Fibroblast of lung (primary cell): ENCODE measurements at regions not wholly inside any gene's neighbourhood (a gene's known extent, or its start where the extent isn't known, plus 50 kb on each side); places are given as distances from the start of the nearest gene placed in this dataset.

ENCODE experiments used
- DNase-seq, 2 donors: peaks; one replicate each; pipeline versions ENCODE4 v3.0.0 to v3.0.0-alpha.2; 2010; ENCODE audit warnings: low read depth in 2 of 2
- H2AFZ ChIP-seq: 2 replicates; pipeline ENCODE4 v1.5.1; 2012; ENCODE audit warnings: low read length, control low read depth, inconsistent platforms
- H3K27ac ChIP-seq: 2 replicates; pipeline ENCODE4 v1.5.1; 2011; ENCODE audit warnings: low read length, control low read depth; ENCODE audit not compliant: insufficient read depth
- H3K27me3 ChIP-seq: 2 replicates; pipeline ENCODE4 v1.5.1; 2011; ENCODE audit warnings: mild to moderate bottlenecking, low read length; ENCODE audit not compliant: control insufficient read depth, insufficient read depth
- H3K36me3 ChIP-seq: 2 replicates; pipeline ENCODE4 v1.5.1; 2011; ENCODE audit warnings: low read length; ENCODE audit not compliant: control insufficient read depth, insufficient read depth
- H3K4me1 ChIP-seq: 2 replicates; pipeline ENCODE4 v1.5.1; 2011; ENCODE audit warnings: low read length; ENCODE audit not compliant: control insufficient read depth, insufficient read depth; ENCODE audit errors: extremely low read depth
- H3K4me2 ChIP-seq: 2 replicates; pipeline ENCODE4 v1.5.1; 2011; ENCODE audit warnings: low read length, control low read depth; ENCODE audit not compliant: insufficient read depth; ENCODE audit errors: extremely low read depth
- H3K4me3 ChIP-seq, 4 experiments: fragments of 200-600 bp in 1 of 4; sonication (generic) in 1 of 4; replicated peaks in 1 of 4; 2 replicates each; pipeline ENCODE4 v1.5.1; 2011 to 2016; ENCODE audit warnings: low read length in 4 of 4, low read depth in 3 of 4, mild to moderate bottlenecking in 3 of 4, control low read depth in 2 of 4, inconsistent platforms in 1 of 4, mixed read lengths in 1 of 4; ENCODE audit not compliant: insufficient read depth in 1 of 4; ENCODE audit errors: control extremely low read depth in 1 of 4
- H3K79me2 ChIP-seq: 2 replicates; pipeline ENCODE4 v1.5.1; 2012; ENCODE audit warnings: mild to moderate bottlenecking, low read length, inconsistent platforms; ENCODE audit not compliant: control insufficient read depth, insufficient read depth
- H3K9ac ChIP-seq: 2 replicates; pipeline ENCODE4 v1.5.1; 2011; ENCODE audit warnings: mild to moderate bottlenecking, low read length, control low read depth; ENCODE audit not compliant: insufficient read depth
- H3K9me3 ChIP-seq: 2 replicates; pipeline ENCODE4 v1.5.1; 2012; ENCODE audit warnings: low read depth, low read length; ENCODE audit not compliant: control insufficient read depth, insufficient read depth
- H4K20me1 ChIP-seq: 2 replicates; pipeline ENCODE4 v1.5.1; 2011; ENCODE audit warnings: low read length; ENCODE audit not compliant: control insufficient read depth, insufficient read depth; ENCODE audit errors: extremely low read depth
- EZH2 ChIP-seq: IDR thresholded peaks from 2 replicates; pipeline ENCODE4 v1.5.1; 2012; ENCODE audit warnings: low read length, control low read depth, mild to moderate bottlenecking; ENCODE audit errors: missing control alignments
- TF ChIP-seq, protein P1 (sequence below), 2 donors: IDR thresholded peaks in 1 of 2; conservative IDR thresholded peaks in 1 of 2; 1 replicate in 1 of 2; 2 replicates in 1 of 2; pipeline ENCODE4 v1.5.1; 2011 to 2012; ENCODE audit warnings: low read length in 2 of 2, control low read depth in 1 of 2, inconsistent platforms in 1 of 2, low read depth in 1 of 2, mild to moderate bottlenecking in 1 of 2

DNA sequence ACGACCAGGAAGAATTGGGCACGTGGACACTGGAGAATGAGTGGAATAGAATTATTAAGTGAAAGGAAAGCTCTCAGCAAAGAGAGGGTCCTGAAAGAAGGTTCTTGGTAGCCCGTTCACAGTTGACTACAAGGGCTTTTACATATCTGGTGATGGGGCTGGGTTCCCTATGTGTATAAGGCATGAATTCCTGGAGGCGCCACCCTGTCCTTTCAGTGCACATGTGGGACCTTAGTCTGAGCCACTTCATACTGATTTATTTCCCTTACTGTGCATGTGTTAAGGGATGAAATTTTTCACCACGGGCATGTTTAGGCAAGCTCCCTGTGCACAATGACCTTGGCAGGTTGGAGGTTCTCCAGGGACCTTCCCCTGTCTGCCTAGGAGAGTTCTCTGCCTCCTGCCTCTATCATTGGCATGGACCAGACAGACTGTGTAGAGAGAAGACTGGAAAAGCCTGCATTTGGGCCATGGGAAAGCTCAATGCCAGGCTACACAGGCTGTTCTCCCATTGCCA, 145.9 kb upstream of the ITGB1 start:
- Histone ChIP-seq H3K27me3 (no peaks in the 10 kb centered on the region), H3K36me3 (no peaks in the 10 kb centered on the region), H4K20me1 (no peaks in the 10 kb centered on the region), H3K4me2 (no peak overlapping the region), H3K4me3 (no peak overlapping the region), H2AFZ (no peak overlapping the region), H3K79me2 (no peaks in the 10 kb centered on the region), H3K9me3 (no peaks in the 10 kb centered on the region), H3K4me1 (no peaks in the 10 kb centered on the region), H3K9ac (no peak overlapping the region), H3K27ac (no peak overlapping the region)
- DNase-seq: no peak
- TF ChIP-seq, protein P1, sequence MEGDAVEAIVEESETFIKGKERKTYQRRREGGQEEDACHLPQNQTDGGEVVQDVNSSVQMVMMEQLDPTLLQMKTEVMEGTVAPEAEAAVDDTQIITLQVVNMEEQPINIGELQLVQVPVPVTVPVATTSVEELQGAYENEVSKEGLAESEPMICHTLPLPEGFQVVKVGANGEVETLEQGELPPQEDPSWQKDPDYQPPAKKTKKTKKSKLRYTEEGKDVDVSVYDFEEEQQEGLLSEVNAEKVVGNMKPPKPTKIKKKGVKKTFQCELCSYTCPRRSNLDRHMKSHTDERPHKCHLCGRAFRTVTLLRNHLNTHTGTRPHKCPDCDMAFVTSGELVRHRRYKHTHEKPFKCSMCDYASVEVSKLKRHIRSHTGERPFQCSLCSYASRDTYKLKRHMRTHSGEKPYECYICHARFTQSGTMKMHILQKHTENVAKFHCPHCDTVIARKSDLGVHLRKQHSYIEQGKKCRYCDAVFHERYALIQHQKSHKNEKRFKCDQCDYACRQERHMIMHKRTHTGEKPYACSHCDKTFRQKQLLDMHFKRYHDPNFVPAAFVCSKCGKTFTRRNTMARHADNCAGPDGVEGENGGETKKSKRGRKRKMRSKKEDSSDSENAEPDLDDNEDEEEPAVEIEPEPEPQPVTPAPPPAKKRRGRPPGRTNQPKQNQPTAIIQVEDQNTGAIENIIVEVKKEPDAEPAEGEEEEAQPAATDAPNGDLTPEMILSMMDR (conservative IDR thresholded peaks at IDR 0.05 in 1 of 2, IDR thresholded peaks at IDR 0.05 in 1 of 2; ENCODE audit: low read depth in 1 of 2, low read length in 2 of 2): no peak
- no peak for TF ChIP-seq EZH2

DNA sequence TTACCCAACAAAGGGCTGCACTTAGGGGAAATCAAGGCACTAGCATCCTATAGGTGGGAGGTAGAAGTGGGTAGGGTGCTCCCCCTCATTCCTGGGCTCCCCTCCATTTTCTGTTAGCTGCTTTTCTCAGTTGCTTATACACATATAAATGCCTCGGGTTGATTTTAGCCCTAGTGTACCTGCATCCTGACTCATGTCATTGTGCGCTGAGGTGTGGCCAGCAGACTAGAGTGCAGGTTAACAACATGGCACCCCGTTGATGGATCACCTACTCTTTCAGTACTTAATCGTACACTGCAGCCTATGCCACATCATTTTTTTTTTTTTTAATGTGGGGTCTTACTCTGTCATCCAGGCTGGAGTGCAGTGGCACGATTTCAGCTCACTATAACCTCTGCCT, 144.0 kb upstream of the ITGB1 start:
- Histone ChIP-seq H3K9me3 (no peaks in the 10 kb centered on the region), H3K9ac (no peak overlapping the region), H3K27me3 (no peaks in the 10 kb centered on the region), H3K36me3 (no peaks in the 10 kb centered on the region), H3K4me1 (no peaks in the 10 kb centered on the region), H2AFZ (no peak overlapping the region), H3K27ac (no peak overlapping the region), H4K20me1 (no peaks in the 10 kb centered on the region), H3K4me2 (no peak overlapping the region), H3K4me3 (no peak overlapping the region), H3K79me2 (no peaks in the 10 kb centered on the region)
- DNase-seq: no peak
- TF ChIP-seq EZH2: no peak
- TF ChIP-seq, protein P1 (conservative IDR thresholded peaks at IDR 0.05 in 1 of 2, IDR thresholded peaks at IDR 0.05 in 1 of 2; ENCODE audit: low read depth in 1 of 2, low read length in 2 of 2): no peak

DNA sequence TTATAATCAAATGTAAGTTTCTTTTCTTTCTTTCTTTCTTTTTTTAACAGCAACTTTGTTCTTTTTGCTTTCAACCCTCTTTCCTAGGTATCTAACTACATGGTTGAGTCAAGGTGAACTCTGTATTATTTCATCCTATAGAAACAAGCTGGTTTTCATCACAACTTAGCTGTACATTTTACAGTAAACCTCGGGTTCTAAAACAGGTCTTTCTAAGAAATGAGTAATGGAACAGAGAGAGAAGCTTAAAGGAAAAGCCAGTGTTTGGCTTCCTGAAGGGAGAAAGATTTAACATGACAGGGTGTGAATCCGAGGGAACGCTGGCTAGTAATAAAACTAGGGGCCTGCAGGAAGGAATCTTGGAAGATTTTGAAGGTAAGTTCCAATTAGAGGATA, 143.4 kb upstream of the ITGB1 start:
- no peaks in the 10 kb centered on the region for H3K9me3 ChIP-seq
- H3K27me3 ChIP-seq: no peaks in the 10 kb centered on the region
- no peak for TF ChIP-seq EZH2
- TF ChIP-seq, protein P1 (conservative IDR thresholded peaks at IDR 0.05 in 1 of 2, IDR thresholded peaks at IDR 0.05 in 1 of 2; ENCODE audit: low read depth in 1 of 2, low read length in 2 of 2): no peak
- no peaks in the 10 kb centered on the region for H4K20me1 ChIP-seq
- H3K27ac ChIP-seq: no peak overlapping the region
- no peaks in the 10 kb centered on the region for H3K79me2 ChIP-seq
- DNase-seq: no peak
- H3K4me1 ChIP-seq: no peaks in the 10 kb centered on the region
- no peak overlapping the region for H3K4me2 ChIP-seq
- no peaks in the 10 kb centered on the region for H3K36me3 ChIP-seq
- H2AFZ ChIP-seq: no peak overlapping the region
- no peak overlapping the region for H3K4me3 ChIP-seq
- H3K9ac ChIP-seq: no peak overlapping the region
